ENCODE measurements at regions not wholly inside any gene's neighbourhood (a gene's known extent, or its start where the extent isn't known, plus 50 kb on each side); places are given as distances from the start of the nearest gene placed in this dataset.
A peak's percentile ranks its signal among the peaks of the same experiment; 100 is the strongest.

DNA sequence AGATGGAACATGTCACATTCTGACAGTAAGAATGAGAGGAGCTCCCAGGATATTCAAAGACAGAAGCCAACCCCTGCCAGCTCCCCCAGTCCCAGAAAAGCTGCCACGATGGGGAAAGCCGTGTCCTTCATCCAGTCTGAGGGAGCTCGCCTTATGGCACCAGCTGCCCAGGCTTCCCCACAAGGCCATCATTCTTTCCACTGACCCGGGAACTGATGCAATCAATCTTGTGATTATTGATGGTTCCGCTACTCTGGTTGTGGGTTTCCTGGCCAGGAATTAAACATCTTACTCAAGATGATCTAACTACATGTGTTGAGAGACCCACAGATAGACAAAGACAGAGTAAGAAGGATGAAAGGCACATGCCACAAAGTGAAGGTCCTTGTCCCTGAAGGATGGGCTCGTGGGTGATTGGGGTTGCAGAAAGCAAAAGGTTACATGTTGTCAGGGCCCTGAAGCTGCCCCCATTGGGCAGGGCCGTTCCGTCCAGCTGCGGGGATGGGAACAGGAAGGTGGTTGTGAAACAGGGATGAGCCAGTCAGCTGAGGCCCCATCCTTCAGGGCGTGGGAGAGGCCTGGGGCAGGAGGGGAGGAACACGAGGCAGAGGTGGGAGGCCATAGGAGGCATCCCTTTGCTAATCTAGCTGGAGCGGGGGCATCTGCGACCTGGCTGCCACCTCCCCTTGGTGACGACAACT, 127.6 kb downstream of the OAT start:
- TF ChIP-seq, protein P1, sequence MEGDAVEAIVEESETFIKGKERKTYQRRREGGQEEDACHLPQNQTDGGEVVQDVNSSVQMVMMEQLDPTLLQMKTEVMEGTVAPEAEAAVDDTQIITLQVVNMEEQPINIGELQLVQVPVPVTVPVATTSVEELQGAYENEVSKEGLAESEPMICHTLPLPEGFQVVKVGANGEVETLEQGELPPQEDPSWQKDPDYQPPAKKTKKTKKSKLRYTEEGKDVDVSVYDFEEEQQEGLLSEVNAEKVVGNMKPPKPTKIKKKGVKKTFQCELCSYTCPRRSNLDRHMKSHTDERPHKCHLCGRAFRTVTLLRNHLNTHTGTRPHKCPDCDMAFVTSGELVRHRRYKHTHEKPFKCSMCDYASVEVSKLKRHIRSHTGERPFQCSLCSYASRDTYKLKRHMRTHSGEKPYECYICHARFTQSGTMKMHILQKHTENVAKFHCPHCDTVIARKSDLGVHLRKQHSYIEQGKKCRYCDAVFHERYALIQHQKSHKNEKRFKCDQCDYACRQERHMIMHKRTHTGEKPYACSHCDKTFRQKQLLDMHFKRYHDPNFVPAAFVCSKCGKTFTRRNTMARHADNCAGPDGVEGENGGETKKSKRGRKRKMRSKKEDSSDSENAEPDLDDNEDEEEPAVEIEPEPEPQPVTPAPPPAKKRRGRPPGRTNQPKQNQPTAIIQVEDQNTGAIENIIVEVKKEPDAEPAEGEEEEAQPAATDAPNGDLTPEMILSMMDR (IDR thresholded peaks at IDR 0.05): no peak
- TF ChIP-seq POLR2A (IDR thresholded peaks at IDR 0.05): no peak
- ATAC-seq: peak; percentile 10 to 80 (median 74)
- no peaks in the 10 kb centered on the region for H3K27me3 ChIP-seq
- no peaks in the 10 kb centered on the region for H3K36me3 ChIP-seq
- intact Hi-C loops (cut with DNase I): no loop called here
- WGBS, 4 donors: 72 to 77% (median 75%) methylated on average over 14 of the region's 14 CpGs
- peak overlapping the region in 1 of 12 donors; percentile 73 for H3K27ac ChIP-seq
- DNase-seq: peak; percentile 37 to 83 (median 49)
- no peak overlapping the region for H3K4me3 ChIP-seq
- H3K9me3 ChIP-seq: no peaks in the 10 kb centered on the region
- peaks cover 0 to 28% (median 0%) of the 10 kb centered on the region in 12 donors for H3K4me1 ChIP-seq

DNA sequence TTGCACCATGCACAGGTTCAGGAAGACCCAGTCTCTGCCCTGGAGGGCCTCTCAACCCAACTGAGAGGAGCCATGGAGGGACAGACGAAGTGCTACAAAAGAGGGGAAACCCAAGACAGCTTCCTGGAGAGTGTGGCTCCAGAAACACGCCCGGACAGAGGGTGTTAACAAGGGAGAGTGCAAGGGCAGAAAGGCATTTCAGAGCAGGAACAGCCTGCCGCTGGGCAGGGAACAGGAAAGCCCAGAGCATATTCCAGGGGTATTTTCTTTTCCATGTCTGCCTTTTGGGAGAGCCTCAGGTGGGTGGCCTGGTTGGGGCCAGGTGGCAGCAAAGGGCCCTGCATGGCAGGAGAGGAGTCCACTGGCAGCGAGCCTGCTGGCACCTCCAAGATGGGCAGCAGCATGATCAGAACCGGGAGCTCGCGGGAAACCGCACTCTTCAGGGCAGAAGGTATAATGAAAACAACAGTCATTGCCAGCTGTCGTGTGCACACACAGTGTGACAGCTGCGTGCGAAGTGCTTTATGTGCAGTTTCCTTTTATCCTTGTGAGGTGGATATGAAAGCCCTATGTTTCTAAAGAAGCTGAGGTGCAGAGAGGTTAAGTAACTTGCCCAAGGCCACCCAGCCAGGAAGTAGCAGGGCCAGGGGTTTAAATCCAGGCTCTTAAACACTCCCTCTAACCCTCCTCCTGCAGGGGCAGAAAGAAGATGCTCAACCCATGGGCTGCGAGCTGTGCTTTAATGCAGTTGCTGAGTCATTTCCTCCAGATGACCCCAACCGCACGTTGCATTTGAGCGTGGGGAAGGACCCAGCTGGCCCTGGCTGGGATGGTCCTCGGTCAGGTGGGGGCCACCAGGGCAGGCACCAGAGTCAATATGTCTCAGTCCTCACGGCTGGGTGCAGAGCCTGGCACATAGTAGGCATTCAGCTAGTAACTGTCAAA, 128.6 kb downstream of the OAT start:
- H3K27me3 ChIP-seq: no peaks in the 10 kb centered on the region
- 70 to 73% (median 72%) methylated on average over 18 of the region's 18 CpGs for WGBS, 4 donors
- DNase-seq (peak in 2 of 5 donors; percentile 47 to 72), ATAC-seq (peak in 3 of 4 donors; percentile 44 to 62 (median 53))
- H3K9me3 ChIP-seq: no peaks in the 10 kb centered on the region
- H3K4me1 ChIP-seq: peaks cover 0 to 38% (median 0%) of the 10 kb centered on the region in 12 donors
- no peaks in the 10 kb centered on the region for H3K36me3 ChIP-seq
- intact Hi-C loops (cut with DNase I): no loop called here
- TF ChIP-seq POLR2A (IDR thresholded peaks at IDR 0.05): no peak
- TF ChIP-seq, protein P1 (IDR thresholded peaks at IDR 0.05): no peak
- peak overlapping the region in 1 of 12 donors; percentile 73 for H3K27ac ChIP-seq
- no peak overlapping the region for H3K4me3 ChIP-seq

DNA sequence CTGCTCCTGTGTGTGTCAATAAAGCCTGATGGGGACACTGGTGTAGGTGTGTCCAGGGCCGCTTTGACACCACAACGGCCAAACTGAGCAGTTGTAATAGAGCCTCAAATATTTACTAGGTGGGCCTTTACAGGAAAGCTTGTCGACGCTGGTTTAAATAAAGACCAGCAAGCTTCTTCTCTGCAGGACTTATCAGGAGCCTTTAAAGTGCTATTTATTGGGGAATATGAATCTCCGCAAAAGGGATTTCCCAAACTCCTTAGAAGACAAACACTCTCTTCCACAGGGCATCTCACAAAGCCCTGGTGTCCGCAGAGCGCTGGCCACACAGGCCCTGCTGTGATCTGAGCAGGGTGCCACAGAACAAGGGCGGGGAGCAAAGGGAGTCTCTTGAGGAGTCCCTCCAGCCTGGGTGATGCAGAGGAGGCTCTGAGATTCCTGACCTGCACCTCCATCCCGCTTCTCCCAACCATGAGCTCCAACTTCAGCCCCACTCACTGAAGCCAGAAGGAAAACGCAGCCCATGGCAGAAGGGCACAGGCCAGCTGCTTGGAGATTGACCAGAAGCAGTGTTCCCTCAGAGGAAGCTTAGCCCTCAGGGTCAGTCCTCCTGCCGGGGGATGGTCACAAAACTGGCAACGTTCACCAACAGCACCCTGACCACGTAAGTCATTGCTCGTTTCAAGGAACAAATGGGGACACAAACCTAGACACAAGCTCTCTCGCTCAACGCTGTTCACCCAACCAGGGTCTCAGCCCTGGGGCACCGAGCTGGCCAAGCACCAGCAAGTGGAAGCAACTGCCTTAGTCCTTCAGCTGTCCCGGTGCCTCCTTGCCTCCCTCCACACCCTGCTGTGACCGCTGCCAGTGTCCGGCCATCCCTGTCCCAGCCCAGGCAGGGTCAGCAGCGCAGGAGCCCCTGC, 129.5 kb downstream of the OAT start:
- no peak for TF ChIP-seq POLR2A (IDR thresholded peaks at IDR 0.05)
- TF ChIP-seq, protein P1 (IDR thresholded peaks at IDR 0.05): no peak
- WGBS, 4 donors: 90 to 93% (median 92%) methylated on average over 18 to 21 of the region's 21 CpGs
- no peak for ATAC-seq

More for the DNA sequence above, 129.5 kb downstream of the OAT start:
- H3K9me3 ChIP-seq: no peaks in the 10 kb centered on the region
- H3K27me3 ChIP-seq: no peaks in the 10 kb centered on the region
- no peak for DNase-seq
- H3K4me1 ChIP-seq: peaks cover 0 to 40% (median 0%) of the 10 kb centered on the region in 12 donors
- no peaks in the 10 kb centered on the region for H3K36me3 ChIP-seq
- intact Hi-C loops (cut with DNase I): no loop called here
- H3K4me3 ChIP-seq: no peak overlapping the region
- H3K27ac ChIP-seq: peak overlapping the region in 1 of 12 donors; percentile 73
